SK-N-SH (cell line): ENCODE measurements at regions not wholly inside any gene's neighbourhood (a gene's known extent, or its start where the extent isn't known, plus 50 kb on each side); places are given as distances from the start of the nearest gene placed in this dataset.

ENCODE experiments used
- CTCF ChIA-PET: fragments of 300-600, 350-600 bp; formaldehyde crosslinking; extraction: SDS; loops from one replicate; lab custom pipeline; 2021; lab: Yijun Ruan, JAX
- POLR2A ChIA-PET: fragments of 350-600 bp; sonication (Branson Sonifier 250); formaldehyde crosslinking; extraction: SDS; loops from one replicate; lab custom pipeline; 2020; ENCODE audit warnings: antibody characterized with exemption, inconsistent platforms; lab: Yijun Ruan, JAX
- DNase-seq: peaks from one replicate; pipeline ENCODE4 v3.0.0; 2012
- H2AFZ ChIP-seq: fragments of 200-600 bp; sonication (generic); 2 replicates; pipeline ENCODE4 v1.8.1; 2016; ENCODE audit warnings: antibody characterized with exemption, mild to moderate bottlenecking, low read depth
- H3F3A ChIP-seq: fragments of 200-600 bp; sonication (generic); replicated peaks from 2 replicates; pipeline ENCODE3; 2016; ENCODE audit warnings: antibody characterized with exemption, mild to moderate bottlenecking; ENCODE audit not compliant: insufficient read depth
- H3K27ac ChIP-seq, 2 experiments: fragments of 200-500 bp in 1 of 2; fragments of 200-600 bp in 1 of 2; sonication (Bioruptor generic) in 1 of 2; sonication (generic), shearing (Covaris generic) in 1 of 2; 2 replicates each; pipeline versions ENCODE4 v1.5.1 to v1.6.1; 2014 to 2016; ENCODE audit warnings: low read depth in 2 of 2, inconsistent platforms in 1 of 2, low read length in 1 of 2, mild to moderate bottlenecking in 1 of 2, mixed read lengths in 1 of 2
- H3K27me3 ChIP-seq: fragments of 200-600 bp; sonication (generic), shearing (Covaris generic); 2 replicates; pipeline ENCODE4 v1.6.1; 2016; ENCODE audit warnings: mixed run types; ENCODE audit not compliant: insufficient read depth
- H3K36me3 ChIP-seq, 2 experiments: fragments of 200-500 bp in 1 of 2; fragments of 200-600 bp in 1 of 2; sonication (Bioruptor generic) in 1 of 2; sonication (generic) in 1 of 2; replicated peaks in 1 of 2; 2 replicates each; pipeline versions ENCODE3 to v1.5.1; 2014 to 2016; ENCODE audit warnings: low read length in 1 of 2, mild to moderate bottlenecking in 1 of 2; ENCODE audit not compliant: insufficient read depth in 2 of 2, control insufficient read depth in 1 of 2
- H3K4me1 ChIP-seq, 2 experiments: fragments of 200-500 bp in 1 of 2; fragments of 200-600 bp in 1 of 2; sonication (Bioruptor generic) in 1 of 2; sonication (generic), shearing (Covaris generic) in 1 of 2; 2 replicates each; pipeline versions ENCODE4 v1.5.1 to v1.6.1; 2014 to 2016; ENCODE audit warnings: low read depth in 1 of 2, low read length in 1 of 2, mixed run types in 1 of 2; ENCODE audit not compliant: insufficient read depth in 2 of 2, control insufficient read depth in 1 of 2
- H3K4me2 ChIP-seq: fragments of 200-600 bp; sonication (generic), shearing (Covaris generic); 2 replicates; pipeline ENCODE4 v1.6.1; 2017; ENCODE audit warnings: mixed run types
- H3K4me3 ChIP-seq, 2 experiments: fragments of 200-500 bp in 1 of 2; fragments of 200-600 bp in 1 of 2; sonication (Bioruptor generic) in 1 of 2; sonication (generic), shearing (Covaris generic) in 1 of 2; 2 replicates each; pipeline versions ENCODE4 v1.5.1 to v1.8.1; 2014 to 2016; ENCODE audit warnings: low read depth in 2 of 2, inconsistent platforms in 1 of 2, low read length in 1 of 2, mild to moderate bottlenecking in 1 of 2, mixed read lengths in 1 of 2, moderate library complexity in 1 of 2
- H3K79me2 ChIP-seq: fragments of 200-600 bp; sonication (generic); 2 replicates; pipeline ENCODE4 v1.8.1; 2017; ENCODE audit warnings: mild to moderate bottlenecking; ENCODE audit not compliant: insufficient read depth
- H3K9ac ChIP-seq: fragments of 200-600 bp; sonication (generic); 2 replicates; pipeline ENCODE4 v1.6.1; 2017; ENCODE audit warnings: mixed run types
- H3K9me2 ChIP-seq: fragments of 200-600 bp; sonication (generic); 2 replicates; pipeline ENCODE4 v1.6.1; 2017; ENCODE audit warnings: mixed run types
- H3K9me3 ChIP-seq: fragments of 200-600 bp; sonication (generic); 2 replicates; pipeline ENCODE4 v1.6.1; 2017; ENCODE audit warnings: mixed run types, mild to moderate bottlenecking, moderate library complexity
- H4K20me1 ChIP-seq: fragments of 200-600 bp; sonication (generic); 2 replicates; pipeline ENCODE4 v1.6.1; 2017; ENCODE audit warnings: mild to moderate bottlenecking, mixed run types; ENCODE audit not compliant: insufficient read depth
- ELF1 ChIP-seq: IDR thresholded peaks from 2 replicates; pipeline ENCODE4 v1.4.0; 2012
- EP300 ChIP-seq, 2 experiments: IDR thresholded peaks; 2 replicates each; pipeline versions ENCODE4 v1.4.0 to v1.6.1; 2012; ENCODE audit warnings: borderline replicate concordance in 1 of 2, low read depth in 1 of 2, low read length in 1 of 2
- FOXM1 ChIP-seq: IDR thresholded peaks from 2 replicates; pipeline ENCODE4 v1.4.0; 2012; ENCODE audit warnings: low read depth, mild to moderate bottlenecking
- GATA2 ChIP-seq: sonication (generic); formaldehyde crosslinking; IDR thresholded peaks from 2 replicates; pipeline ENCODE4 v1.5.0; 2020; ENCODE audit warnings: mild to moderate bottlenecking, missing genetic modification reagents
- IRF3 ChIP-seq: fragments of 150-350 bp; IDR thresholded peaks from 2 replicates; pipeline ENCODE4 v1.6.1; 2016; ENCODE audit warnings: mild to moderate bottlenecking, low read depth, low read length
- JUND ChIP-seq: IDR thresholded peaks from 2 replicates; pipeline ENCODE4 v1.4.0; 2012
- MAX ChIP-seq: IDR thresholded peaks from 2 replicates; pipeline ENCODE4 v1.4.0; 2012; ENCODE audit warnings: low read depth
- MXI1 ChIP-seq: IDR thresholded peaks from 2 replicates; pipeline ENCODE4 v1.6.1; 2012; ENCODE audit warnings: mild to moderate bottlenecking, low read depth, low read length, improper control_type of control experiment
- NFIC ChIP-seq: IDR thresholded peaks from 2 replicates; pipeline ENCODE4 v1.4.0; 2012; ENCODE audit warnings: borderline replicate concordance
- NRF1 ChIP-seq: IDR thresholded peaks from 2 replicates; pipeline ENCODE4 v1.6.1; 2012; ENCODE audit warnings: low read depth, mild to moderate bottlenecking, low read length
- POLR2AphosphoS5 ChIP-seq: IDR thresholded peaks from 2 replicates; pipeline ENCODE4 v1.6.1; 2012; ENCODE audit warnings: low read depth, low read length
- RAD21 ChIP-seq: IDR thresholded peaks from 2 replicates; pipeline ENCODE4 v1.6.1; 2012; ENCODE audit warnings: mild to moderate bottlenecking, low read length
- RCOR1 ChIP-seq: fragments of 150-350 bp; IDR thresholded peaks from 2 replicates; pipeline ENCODE4 v1.6.1; 2017; ENCODE audit warnings: antibody characterized with exemption, low read length
- RFX5 ChIP-seq: IDR thresholded peaks from 2 replicates; pipeline ENCODE4 v1.6.1; 2012; ENCODE audit warnings: mild to moderate bottlenecking, improper control_type of control experiment, low read length
- SIN3A ChIP-seq: IDR thresholded peaks from 2 replicates; pipeline ENCODE4 v1.6.1; 2012; ENCODE audit warnings: low read depth, mild to moderate bottlenecking, low read length, moderate library complexity, borderline replicate concordance
- TAF1 ChIP-seq: IDR thresholded peaks from 2 replicates; pipeline ENCODE4 v1.6.1; 2012; ENCODE audit warnings: low read depth, mild to moderate bottlenecking, low read length, moderate library complexity, borderline replicate concordance
- USF2 ChIP-seq: fragments of 150-350 bp; IDR thresholded peaks from 2 replicates; pipeline ENCODE4 v1.6.1; 2017; ENCODE audit warnings: antibody characterized with exemption, low read length, low read depth, borderline replicate concordance
- WGBS: methylation state at CpG from one replicate; pipeline ENCODE4 v1.1.6; 2017; ENCODE audit warnings: low lambda C conversion rate; 5-methylcytosine and 5-hydroxymethylcytosine counted together

- Histone ChIP-seq H3K79me2 (no peaks in the 10 kb centered on the region), H3K4me3 (no peak overlapping the region), H2AFZ (no peak overlapping the region), H3K4me2 (no peak overlapping the region), H3K9me2 (no peaks in the 10 kb centered on the region; the same call in 1 of the 2 replicates), H3K9me3 (no peaks in the 10 kb centered on the region; the same call in 1 of the 2 replicates), H3K27ac (no peak overlapping the region), H3K4me1 (no peaks in the 10 kb centered on the region), H3F3A (no peaks in the 10 kb centered on the region), H4K20me1 (no peaks in the 10 kb centered on the region), H3K27me3 (no peaks in the 10 kb centered on the region), H3K9ac (no peak overlapping the region), H3K36me3 (no peaks in the 10 kb centered on the region)
- CTCF ChIA-PET = no interaction called here
- POLR2A ChIA-PET = no interaction called here
- 68% methylated on average over 3 of the region's 3 CpGs for WGBS
- no peak for TF ChIP-seq JUND
- no peak for TF ChIP-seq MAX
- TF ChIP-seq RFX5 = no peak
- no peak for TF ChIP-seq EP300 (IDR thresholded peaks at IDR 0.05; ENCODE audit: borderline replicate concordance in 1 of 2, low read depth in 1 of 2, low read length in 1 of 2)
- no peak for TF ChIP-seq NFIC
- no peak for TF ChIP-seq ELF1
- no peak for TF ChIP-seq SIN3A
- no peak for TF ChIP-seq MXI1
- TF ChIP-seq RCOR1 = no peak
- no peak for TF ChIP-seq POLR2AphosphoS5
- TF ChIP-seq RAD21 = no peak
- no peak for TF ChIP-seq TAF1
- no peak for TF ChIP-seq GATA2 (CRISPR knock-in tag)
- no peak for TF ChIP-seq FOXM1
- TF ChIP-seq NRF1 = no peak
- DNase-seq = no peak
Observed at GRCh38 chr3:35335703-35336102, 303.6 kb upstream of the ARPP21 start.

- no peak for DNase-seq
- Histone ChIP-seq H3K9ac (no peak overlapping the region), H3K4me1 (no peaks in the 10 kb centered on the region), H4K20me1 (no peaks in the 10 kb centered on the region), H3K79me2 (no peaks in the 10 kb centered on the region), H3K27ac (no peak overlapping the region), H3K4me3 (no peak overlapping the region), H3K9me2 (no peaks in the 10 kb centered on the region; the same call in 1 of the 2 replicates), H3K27me3 (no peaks in the 10 kb centered on the region), H3F3A (no peaks in the 10 kb centered on the region), H2AFZ (no peak overlapping the region), H3K4me2 (no peak overlapping the region), H3K9me3 (no peaks in the 10 kb centered on the region), H3K36me3 (no peaks in the 10 kb centered on the region)
- ChIA-PET POLR2A (no interaction called here), CTCF (no interaction called here)
- TF ChIP-seq USF2 = no peak
- TF ChIP-seq IRF3 = no peak
- TF ChIP-seq RCOR1 = no peak
Observed at GRCh38 chr3:35336601-35337000, 302.7 kb upstream of the ARPP21 start.
